ENCODE measurements at regions not wholly inside any gene's neighbourhood (a gene's known extent, or its start where the extent isn't known, plus 50 kb on each side); places are given as distances from the start of the nearest gene placed in this dataset.

- Histone ChIP-seq H2AFZ (ENCODE audit: insufficient read depth, low read length, poor library complexity) (no peak overlapping the region), H3K4ac (ENCODE audit: low read depth, low read length) (no peak overlapping the region), H3K27me3 (ENCODE audit: insufficient read depth, low read length) (no peaks in the 10 kb centered on the region), H3K18ac (ENCODE audit: low read length) (no peak overlapping the region), H3K27ac (ENCODE audit: low read depth, low read length) (no peak overlapping the region), H3K4me1 (ENCODE audit: control insufficient read depth in 1 of 2, insufficient read depth in 2 of 2, low read length in 2 of 2) (no peaks in the 10 kb centered on the region), H3K79me2 (ENCODE audit: control insufficient read depth, insufficient read depth, low read length, poor library complexity) (no peaks in the 10 kb centered on the region), H3K36me3 (ENCODE audit: control insufficient read depth in 1 of 2, insufficient read depth in 2 of 2, low read length in 2 of 2) (no peaks in the 10 kb centered on the region), H3K79me1 (ENCODE audit: low read length) (no peaks in the 10 kb centered on the region), H3K23ac (ENCODE audit: low read length) (no peak overlapping the region), H3K9me3 (ENCODE audit: insufficient read depth, low read depth, low read length) (no peaks in the 10 kb centered on the region), H3K9ac (ENCODE audit: low read length) (no peak overlapping the region), H4K12ac (ENCODE audit: low read depth, low read length) (no peak overlapping the region), H3K14ac (ENCODE audit: low read length) (no peak overlapping the region), H3K4me3 (ENCODE audit: low read depth, low read length) (no peak overlapping the region), H2BK5ac (ENCODE audit: low read depth, low read length, poor library complexity) (no peak overlapping the region), H4K8ac (ENCODE audit: low read depth, low read length) (no peak overlapping the region), H2BK120ac (ENCODE audit: insufficient read depth, low read length, poor library complexity) (no peak overlapping the region), H3K4me2 (ENCODE audit: low read length) (no peak overlapping the region), H2AK5ac (ENCODE audit: low read length) (no peak overlapping the region), H4K91ac (ENCODE audit: low read depth, low read length) (no peak overlapping the region), H2BK12ac (ENCODE audit: low read length) (no peak overlapping the region)
- no peak for DNase-seq
- WGBS (ENCODE audit: extremely low coverage, insufficient coverage, insufficient read length) = no CpG with 5 or more reads among the region's 9 CpGs
Observed at GRCh38 chr3:76474632-76475031, 565.3 kb upstream of the ROBO2 start.

DNA sequence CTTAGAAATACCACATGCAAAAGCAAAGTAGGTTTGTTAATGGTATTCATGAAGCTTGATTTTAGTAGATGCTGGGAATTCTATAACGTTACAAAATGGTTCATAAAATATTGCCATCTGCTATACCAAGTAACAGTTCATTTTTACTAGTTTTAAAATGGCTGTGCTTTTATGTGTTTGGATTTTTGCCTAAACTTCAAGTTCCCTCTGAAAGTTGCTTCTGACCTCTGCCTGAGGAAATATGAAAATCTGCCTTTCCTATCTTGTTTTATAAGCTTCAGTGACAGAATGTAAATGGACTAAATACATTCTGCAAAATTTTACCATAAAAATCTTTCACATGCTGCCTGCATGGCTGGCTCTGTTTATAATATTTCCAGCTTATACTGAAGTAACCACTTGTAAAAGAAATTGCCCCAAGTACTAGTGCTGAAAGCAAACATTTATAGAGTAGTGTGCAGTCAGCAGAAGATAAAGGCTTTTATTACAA lies 560.7 kb upstream of the ROBO2 start:
- Histone ChIP-seq H2BK12ac (ENCODE audit: low read length) (no peak overlapping the region), H3K4me1 (ENCODE audit: control insufficient read depth in 1 of 2, insufficient read depth in 2 of 2, low read length in 2 of 2) (no peaks in the 10 kb centered on the region), H2AK5ac (ENCODE audit: low read length) (no peak overlapping the region), H4K8ac (ENCODE audit: low read depth, low read length) (no peak overlapping the region), H2BK120ac (ENCODE audit: insufficient read depth, low read length, poor library complexity) (no peak overlapping the region), H3K27ac (ENCODE audit: low read depth, low read length) (no peak overlapping the region), H4K91ac (ENCODE audit: low read depth, low read length) (no peak overlapping the region), H3K4me3 (ENCODE audit: low read depth, low read length) (no peak overlapping the region), H3K79me2 (ENCODE audit: control insufficient read depth, insufficient read depth, low read length, poor library complexity) (no peaks in the 10 kb centered on the region), H3K14ac (ENCODE audit: low read length) (no peak overlapping the region), H3K79me1 (ENCODE audit: low read length) (no peaks in the 10 kb centered on the region), H3K9ac (ENCODE audit: low read length) (no peak overlapping the region), H3K23ac (ENCODE audit: low read length) (no peak overlapping the region), H4K12ac (ENCODE audit: low read depth, low read length) (no peak overlapping the region), H2AFZ (ENCODE audit: insufficient read depth, low read length, poor library complexity) (no peak overlapping the region), H3K9me3 (ENCODE audit: insufficient read depth, low read depth, low read length) (no peaks in the 10 kb centered on the region), H2BK5ac (ENCODE audit: low read depth, low read length, poor library complexity) (no peak overlapping the region), H3K36me3 (ENCODE audit: control insufficient read depth in 1 of 2, insufficient read depth in 2 of 2, low read length in 2 of 2) (no peaks in the 10 kb centered on the region), H3K18ac (ENCODE audit: low read length) (no peak overlapping the region), H3K4me2 (ENCODE audit: low read length) (no peak overlapping the region), H3K27me3 (ENCODE audit: insufficient read depth, low read length) (no peaks in the 10 kb centered on the region), H3K4ac (ENCODE audit: low read depth, low read length) (no peak overlapping the region)
- no peak for DNase-seq
- WGBS (ENCODE audit: extremely low coverage, insufficient coverage, insufficient read length) = no CpG with 5 or more reads among the region's 1 CpG

- Histone ChIP-seq H4K91ac (ENCODE audit: low read depth, low read length) (no peak overlapping the region), H3K14ac (ENCODE audit: low read length) (no peak overlapping the region), H3K4ac (ENCODE audit: low read depth, low read length) (no peak overlapping the region), H3K27me3 (ENCODE audit: insufficient read depth, low read length) (no peaks in the 10 kb centered on the region), H3K79me2 (ENCODE audit: control insufficient read depth, insufficient read depth, low read length, poor library complexity) (no peaks in the 10 kb centered on the region), H3K4me1 (ENCODE audit: control insufficient read depth in 1 of 2, insufficient read depth in 2 of 2, low read length in 2 of 2) (no peaks in the 10 kb centered on the region), H2AFZ (ENCODE audit: insufficient read depth, low read length, poor library complexity) (no peak overlapping the region), H3K36me3 (ENCODE audit: control insufficient read depth in 1 of 2, insufficient read depth in 2 of 2, low read length in 2 of 2) (no peaks in the 10 kb centered on the region), H3K79me1 (ENCODE audit: low read length) (no peaks in the 10 kb centered on the region), H4K12ac (ENCODE audit: low read depth, low read length) (no peak overlapping the region), H2BK5ac (ENCODE audit: low read depth, low read length, poor library complexity) (no peak overlapping the region), H3K4me2 (ENCODE audit: low read length) (no peak overlapping the region), H2AK5ac (ENCODE audit: low read length) (no peak overlapping the region), H3K27ac (ENCODE audit: low read depth, low read length) (no peak overlapping the region), H3K9me3 (ENCODE audit: insufficient read depth, low read depth, low read length) (no peaks in the 10 kb centered on the region), H3K18ac (ENCODE audit: low read length) (no peak overlapping the region), H3K23ac (ENCODE audit: low read length) (no peak overlapping the region), H2BK12ac (ENCODE audit: low read length) (no peak overlapping the region), H2BK120ac (ENCODE audit: insufficient read depth, low read length, poor library complexity) (no peak overlapping the region), H3K9ac (ENCODE audit: low read length) (no peak overlapping the region), H3K4me3 (ENCODE audit: low read depth, low read length) (no peak overlapping the region), H4K8ac (ENCODE audit: low read depth, low read length) (no peak overlapping the region)
- DNase-seq = no peak
- no CpG with 5 or more reads among the region's 4 CpGs for WGBS (ENCODE audit: extremely low coverage, insufficient coverage, insufficient read length)
Observed at GRCh38 chr3:76482510-76482909, 557.4 kb upstream of the ROBO2 start.

DNA sequence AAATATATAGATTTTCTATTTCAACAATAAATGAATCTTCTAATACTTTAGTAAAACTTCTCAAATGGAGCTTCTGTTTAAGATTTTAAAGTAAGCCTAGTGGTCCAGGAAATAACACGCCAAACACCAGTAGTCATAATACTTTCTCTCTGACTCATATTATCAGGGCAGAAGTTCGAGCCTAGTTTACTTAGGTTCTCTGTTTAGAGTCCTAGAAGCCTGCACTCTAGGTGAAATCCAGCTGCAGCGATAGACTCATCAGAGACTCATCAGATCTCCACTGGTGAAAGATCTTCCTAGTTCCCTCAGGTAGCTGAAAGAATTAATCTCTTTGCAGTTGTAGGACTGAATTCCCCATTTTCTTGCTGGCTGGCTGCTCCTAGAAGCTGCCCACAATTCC lies 552.5 kb upstream of the ROBO2 start:
- Histone ChIP-seq H3K36me3 (ENCODE audit: control insufficient read depth in 1 of 2, insufficient read depth in 2 of 2, low read length in 2 of 2) (no peaks in the 10 kb centered on the region), H2AK5ac (ENCODE audit: low read length) (no peak overlapping the region), H3K9ac (ENCODE audit: low read length) (no peak overlapping the region), H3K4me2 (ENCODE audit: low read length) (no peak overlapping the region), H3K27me3 (ENCODE audit: insufficient read depth, low read length) (no peaks in the 10 kb centered on the region), H3K23ac (ENCODE audit: low read length) (no peak overlapping the region), H4K91ac (ENCODE audit: low read depth, low read length) (no peak overlapping the region), H4K8ac (ENCODE audit: low read depth, low read length) (no peak overlapping the region), H3K9me3 (ENCODE audit: insufficient read depth, low read depth, low read length) (no peaks in the 10 kb centered on the region), H3K4ac (ENCODE audit: low read depth, low read length) (no peak overlapping the region), H2AFZ (ENCODE audit: insufficient read depth, low read length, poor library complexity) (no peak overlapping the region), H3K79me1 (ENCODE audit: low read length) (no peaks in the 10 kb centered on the region), H3K4me1 (ENCODE audit: control insufficient read depth in 1 of 2, insufficient read depth in 2 of 2, low read length in 2 of 2) (no peaks in the 10 kb centered on the region), H2BK5ac (ENCODE audit: low read depth, low read length, poor library complexity) (no peak overlapping the region), H3K79me2 (ENCODE audit: control insufficient read depth, insufficient read depth, low read length, poor library complexity) (no peaks in the 10 kb centered on the region), H2BK12ac (ENCODE audit: low read length) (no peak overlapping the region), H2BK120ac (ENCODE audit: insufficient read depth, low read length, poor library complexity) (no peak overlapping the region), H3K18ac (ENCODE audit: low read length) (no peak overlapping the region), H3K14ac (ENCODE audit: low read length) (no peak overlapping the region), H3K27ac (ENCODE audit: low read depth, low read length) (no peak overlapping the region), H3K4me3 (ENCODE audit: low read depth, low read length) (no peak overlapping the region), H4K12ac (ENCODE audit: low read depth, low read length) (no peak overlapping the region)
- DNase-seq = no peak
- no CpG with 5 or more reads among the region's 3 CpGs for WGBS (ENCODE audit: extremely low coverage, insufficient coverage, insufficient read length)
